ENCODE measurements at regions not wholly inside any gene's neighbourhood (a gene's known extent, or its start where the extent isn't known, plus 50 kb on each side); places are given as distances from the start of the nearest gene placed in this dataset.
"Not testable (repeated sequence)": the region's sequence is repeated elsewhere in the genome, so short reads cannot be mapped to it uniquely, and the experiment has no call there.

GRCh38 chr12:105644770-105645169 is 314.3 kb downstream of the C12orf75 start:
- Mint-ChIP-seq H3K9me3 (peaks cover 15% of the 10 kb centered on the region), H3K27ac (no peak overlapping the region), H3K4me3 (no peak overlapping the region), H3K27me3 (peaks cover 13% of the 10 kb centered on the region), H3K36me3 (peaks cover 2% of the 10 kb centered on the region), H3K4me1 (no peaks in the 10 kb centered on the region)

- Mint-ChIP-seq H3K27me3 (peaks cover 2% of the 10 kb centered on the region), H3K9me3 (no peaks in the 10 kb centered on the region), H3K36me3 (no peaks in the 10 kb centered on the region), H3K4me3 (no peak overlapping the region), H3K27ac (no peak overlapping the region), H3K4me1 (no peaks in the 10 kb centered on the region)
Measured at GRCh38 chr12:105654606-105655005, 324.1 kb downstream of the C12orf75 start.

GRCh38 chr12:105658389-105658788 is 327.9 kb downstream of the C12orf75 start:
- H3K4me3 Mint-ChIP-seq, result no peak overlapping the region
- no peaks in the 10 kb centered on the region for H3K4me1 Mint-ChIP-seq
- no peaks in the 10 kb centered on the region for H3K36me3 Mint-ChIP-seq
- H3K27ac Mint-ChIP-seq, result no peak overlapping the region
- H3K9me3 Mint-ChIP-seq, result no peaks in the 10 kb centered on the region
- H3K27me3 Mint-ChIP-seq, result peaks cover under 1% of the 10 kb centered on the region

DNA sequence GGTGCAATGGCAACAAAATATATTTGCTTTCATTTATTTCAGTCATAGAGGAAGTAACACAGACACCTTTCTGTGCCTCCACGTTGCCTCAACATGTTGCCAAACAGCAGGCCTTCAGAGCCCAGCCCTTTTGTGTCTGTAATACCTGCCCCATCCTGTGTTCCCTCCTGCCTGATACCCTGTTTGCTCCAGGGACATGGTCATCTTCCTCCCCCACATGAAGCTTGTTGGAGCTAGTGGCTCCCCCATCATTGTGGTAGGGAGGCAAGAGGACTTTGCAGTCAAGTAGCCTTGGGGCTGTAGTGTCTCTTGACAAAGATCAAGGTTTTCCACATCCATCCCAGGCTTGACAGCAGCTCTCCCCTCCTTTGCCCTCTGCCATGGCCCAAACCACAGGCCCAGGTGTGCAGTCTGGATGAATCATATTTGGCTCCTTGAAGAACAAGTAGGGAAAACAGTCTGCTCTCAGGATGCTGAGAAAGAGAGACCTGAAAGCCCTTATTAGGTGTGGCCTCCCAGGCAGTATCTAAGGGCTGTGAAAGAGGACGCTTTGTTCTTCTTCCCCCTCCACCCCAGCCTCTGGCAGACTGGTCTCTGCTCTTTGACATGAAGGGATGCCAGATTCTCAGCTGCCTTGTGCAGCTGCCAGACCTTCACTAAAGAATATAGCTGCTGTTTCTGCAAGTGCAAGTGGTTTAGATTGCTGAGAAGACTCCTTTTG is 329.0 kb downstream of the C12orf75 start:
- no peak overlapping the region for H3K4me3 Mint-ChIP-seq
- H3K4me1 Mint-ChIP-seq, result no peaks in the 10 kb centered on the region
- no peaks in the 10 kb centered on the region for H3K36me3 Mint-ChIP-seq
- H3K27me3 Mint-ChIP-seq, result no peaks in the 10 kb centered on the region
- H3K9me3 Mint-ChIP-seq, result no peaks in the 10 kb centered on the region
- no peak overlapping the region for H3K27ac Mint-ChIP-seq

- not testable (repeated sequence) for H3K4me3 Mint-ChIP-seq
Measured at GRCh38 chr12:105664765-105665164, 334.3 kb downstream of the C12orf75 start.

DNA sequence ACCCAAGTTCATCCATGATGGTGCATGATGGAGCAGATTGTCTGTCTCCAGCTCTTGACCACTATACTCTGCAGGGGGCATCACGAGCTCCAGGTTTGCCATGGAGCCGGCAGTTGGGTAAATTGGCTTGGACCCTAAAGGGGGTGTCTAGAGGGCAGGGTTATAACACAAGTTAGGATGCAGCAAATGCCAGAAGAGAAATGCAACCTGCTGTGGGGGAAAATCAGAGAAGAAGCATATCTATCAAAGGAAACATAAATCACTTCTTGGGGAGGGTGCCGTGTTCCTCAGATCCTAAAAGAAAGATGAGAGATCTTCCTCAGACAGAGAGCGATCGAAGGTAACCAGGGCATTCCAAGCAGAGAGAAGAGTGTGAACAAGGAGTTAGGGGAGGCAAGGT is 334.9 kb downstream of the C12orf75 start:
- no peak overlapping the region for H3K27ac Mint-ChIP-seq
- H3K9me3 Mint-ChIP-seq, result no peaks in the 10 kb centered on the region
- H3K36me3 Mint-ChIP-seq, result no peaks in the 10 kb centered on the region
- no peaks in the 10 kb centered on the region for H3K4me1 Mint-ChIP-seq
- no peak overlapping the region for H3K4me3 Mint-ChIP-seq
- H3K27me3 Mint-ChIP-seq, result peaks cover 1% of the 10 kb centered on the region

More at GRCh38 chr12:105664765-105665164, 334.3 kb downstream of the C12orf75 start:
- H3K27me3 Mint-ChIP-seq, H3K27ac Mint-ChIP-seq, H3K4me1 Mint-ChIP-seq, H3K9me3 Mint-ChIP-seq, H3K36me3 Mint-ChIP-seq: not testable (repeated sequence)

DNA sequence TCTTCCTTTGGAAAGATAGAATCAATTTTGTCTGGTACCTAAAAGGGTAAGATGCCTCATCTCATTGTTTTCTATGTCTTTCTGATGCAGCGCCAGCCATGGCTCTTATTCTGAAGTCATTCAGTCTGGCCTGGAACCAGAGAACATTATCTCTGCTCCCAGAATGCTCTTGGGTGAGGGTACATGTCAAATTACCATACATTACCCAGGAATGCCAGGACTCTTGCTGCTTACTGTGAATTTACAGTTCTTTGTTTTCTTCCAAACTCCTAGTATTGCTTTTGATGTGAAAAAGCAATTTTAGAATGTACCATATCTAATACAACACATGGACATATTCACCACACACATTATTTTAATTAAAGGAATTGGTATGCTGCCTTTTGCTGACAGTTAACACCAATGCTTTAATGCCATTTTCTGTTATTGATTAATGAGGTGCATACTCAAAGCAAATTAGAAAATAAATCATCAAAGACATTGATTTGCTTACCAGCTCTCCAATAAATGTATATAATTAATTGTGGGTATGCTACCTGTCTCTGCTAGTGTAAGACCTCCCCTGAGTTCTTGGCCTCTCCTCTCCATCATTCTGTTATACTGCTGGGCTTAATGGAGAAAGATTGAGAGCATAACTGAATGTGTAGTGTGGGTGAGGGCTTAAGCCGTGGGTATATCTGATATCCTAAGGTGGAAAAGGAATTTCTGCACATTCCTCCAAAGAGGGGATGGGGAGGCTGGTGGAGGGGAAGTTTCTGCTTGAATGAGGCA is 337.7 kb downstream of the C12orf75 start:
- Mint-ChIP-seq H3K4me1 (no peaks in the 10 kb centered on the region), H3K27me3 (peaks cover 1% of the 10 kb centered on the region), H3K4me3 (no peak overlapping the region), H3K27ac (no peak overlapping the region), H3K36me3 (no peaks in the 10 kb centered on the region), H3K9me3 (peaks cover 4% of the 10 kb centered on the region)

- Mint-ChIP-seq H3K27me3 (peaks cover 3% of the 10 kb centered on the region), H3K36me3 (peaks cover 2% of the 10 kb centered on the region), H3K4me3 (no peak overlapping the region), H3K9me3 (peaks cover 4% of the 10 kb centered on the region), H3K4me1 (no peaks in the 10 kb centered on the region), H3K27ac (no peak overlapping the region)
Measured at GRCh38 chr12:105670672-105671071, 340.2 kb downstream of the C12orf75 start.

DNA sequence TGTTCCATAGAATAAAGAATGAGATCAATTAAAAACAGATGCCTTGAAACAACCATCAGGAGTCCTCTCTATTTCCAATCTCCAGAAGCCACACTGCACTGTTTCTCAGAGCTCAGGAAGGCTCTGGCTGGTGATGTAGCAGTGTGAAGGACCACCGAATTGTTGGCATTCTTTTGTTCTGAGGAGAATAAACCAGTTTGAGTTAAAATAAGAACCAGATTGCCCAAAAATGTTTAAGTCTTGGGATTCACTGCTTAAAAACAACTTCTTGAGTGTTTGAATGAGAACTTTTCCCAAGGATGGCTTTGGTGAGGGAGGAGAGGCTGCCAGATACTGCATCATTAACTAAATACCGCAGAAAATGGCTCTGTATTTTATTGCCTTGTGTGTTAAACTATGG is 341.2 kb downstream of the C12orf75 start:
- no peaks in the 10 kb centered on the region for H3K4me1 Mint-ChIP-seq
- peaks cover 4% of the 10 kb centered on the region for H3K9me3 Mint-ChIP-seq
- peaks cover 6% of the 10 kb centered on the region for H3K27me3 Mint-ChIP-seq
- no peak overlapping the region for H3K27ac Mint-ChIP-seq
- peaks cover 2% of the 10 kb centered on the region for H3K36me3 Mint-ChIP-seq
- H3K4me3 Mint-ChIP-seq, result no peak overlapping the region

GRCh38 chr12:105672121-105672975 is 341.9 kb downstream of the C12orf75 start:
- Mint-ChIP-seq H3K27ac (no peak overlapping the region), H3K9me3 (peaks cover 4% of the 10 kb centered on the region), H3K36me3 (peaks cover 2% of the 10 kb centered on the region), H3K4me1 (no peaks in the 10 kb centered on the region), H3K4me3 (no peak overlapping the region), H3K27me3 (peaks cover 6% of the 10 kb centered on the region)

- Mint-ChIP-seq H3K4me1 (no peaks in the 10 kb centered on the region), H3K36me3 (peaks cover 2% of the 10 kb centered on the region), H3K27me3 (peaks cover 6% of the 10 kb centered on the region), H3K9me3 (peaks cover 4% of the 10 kb centered on the region), H3K4me3 (no peak overlapping the region), H3K27ac (no peak overlapping the region)
Measured at GRCh38 chr12:105674871-105675699, 344.6 kb downstream of the C12orf75 start.

GRCh38 chr12:105676694-105677093 is 346.2 kb downstream of the C12orf75 start:
- H3K36me3 Mint-ChIP-seq, result peaks cover 2% of the 10 kb centered on the region
- no peak overlapping the region for H3K4me3 Mint-ChIP-seq
- H3K4me1 Mint-ChIP-seq, result no peaks in the 10 kb centered on the region
- H3K27ac Mint-ChIP-seq, result no peak overlapping the region
- peaks cover 4% of the 10 kb centered on the region for H3K9me3 Mint-ChIP-seq
- H3K27me3 Mint-ChIP-seq, result peaks cover 6% of the 10 kb centered on the region

- no peak overlapping the region for H3K4me3 Mint-ChIP-seq
- H3K27ac Mint-ChIP-seq, result no peak overlapping the region
- no peaks in the 10 kb centered on the region for H3K4me1 Mint-ChIP-seq
- H3K9me3 Mint-ChIP-seq, result peaks cover 4% of the 10 kb centered on the region
- H3K36me3 Mint-ChIP-seq, result peaks cover 2% of the 10 kb centered on the region
- H3K27me3 Mint-ChIP-seq, result peaks cover 6% of the 10 kb centered on the region
Measured at GRCh38 chr12:105677672-105678071, 347.2 kb downstream of the C12orf75 start.

GRCh38 chr12:105679982-105680381 is 349.5 kb downstream of the C12orf75 start:
- Mint-ChIP-seq H3K4me3 (no peak overlapping the region), H3K27me3 (peaks cover 3% of the 10 kb centered on the region), H3K4me1 (no peaks in the 10 kb centered on the region), H3K27ac (no peak overlapping the region), H3K36me3 (no peaks in the 10 kb centered on the region), H3K9me3 (no peaks in the 10 kb centered on the region)

DNA sequence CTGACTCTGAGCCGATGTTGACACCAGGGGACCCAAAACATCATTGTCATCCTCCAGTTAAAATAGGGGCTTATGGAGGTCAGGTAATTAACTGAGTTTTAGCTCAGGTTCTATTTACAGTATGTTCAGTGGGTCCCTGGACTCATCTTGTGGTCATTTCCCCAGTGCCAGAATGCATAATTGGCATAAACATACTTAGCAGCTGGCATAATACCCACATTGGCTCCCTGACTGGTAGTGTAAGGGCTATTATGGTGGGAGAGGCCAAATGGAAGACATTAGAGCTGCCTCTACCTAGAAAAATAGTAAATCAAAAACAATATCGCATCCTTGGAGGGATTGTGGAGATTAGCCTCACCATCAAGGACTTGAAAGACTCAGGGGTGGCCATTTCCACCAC is 350.9 kb downstream of the C12orf75 start:
- Mint-ChIP-seq H3K4me3 (no peak overlapping the region), H3K4me1 (no peaks in the 10 kb centered on the region)

More for the DNA sequence above, 350.9 kb downstream of the C12orf75 start:
- Mint-ChIP-seq H3K36me3 (no peaks in the 10 kb centered on the region), H3K27ac (no peak overlapping the region), H3K9me3 (no peaks in the 10 kb centered on the region), H3K27me3 (peaks cover 3% of the 10 kb centered on the region)
